Vagina (tissue), 2 donors: ENCODE measurements at regions not wholly inside any gene's neighbourhood (a gene's known extent, or its start where the extent isn't known, plus 50 kb on each side); places are given as distances from the start of the nearest gene placed in this dataset.

ENCODE experiments used
- CTCF ChIP-seq, 3 experiments: fragments of 450-650 bp in 2 of 3; fragments of 200-600 bp in 1 of 3; sonication (generic) in 1 of 3; IDR thresholded peaks; one replicate each; pipeline ENCODE4 v1.5.1; 2017 to 2019; ENCODE audit warnings: antibody characterized with exemption in 3 of 3, mild to moderate bottlenecking in 2 of 3, moderate library complexity in 2 of 3
- POLR2A ChIP-seq, 2 donors: fragments of 450-650 bp; IDR thresholded peaks; one replicate each; pipeline ENCODE4 v1.6.1; 2017; ENCODE audit warnings: antibody characterized with exemption in 2 of 2, mild to moderate bottlenecking in 2 of 2, moderate library complexity in 2 of 2

- TF ChIP-seq POLR2A (IDR thresholded peaks at IDR 0.05) (no peak), CTCF (IDR thresholded peaks at IDR 0.05) (no peak)
Measured at GRCh38 chr6:18985996-18986395, 598.8 kb downstream of the RNF144B start.
